HL-60/S4 (cell line): ENCODE measurements at regions not wholly inside any gene's neighbourhood (a gene's known extent, or its start where the extent isn't known, plus 50 kb on each side); places are given as distances from the start of the nearest gene placed in this dataset.

ENCODE experiments used
- in situ Hi-C: fragments of 300-500 bp; cut with MboI; formaldehyde crosslinking; loops from 2 replicates; pipeline ENCODE4 v1.14.3; 2022; ENCODE audit warnings: low sequenced_read_pairs

DNA sequence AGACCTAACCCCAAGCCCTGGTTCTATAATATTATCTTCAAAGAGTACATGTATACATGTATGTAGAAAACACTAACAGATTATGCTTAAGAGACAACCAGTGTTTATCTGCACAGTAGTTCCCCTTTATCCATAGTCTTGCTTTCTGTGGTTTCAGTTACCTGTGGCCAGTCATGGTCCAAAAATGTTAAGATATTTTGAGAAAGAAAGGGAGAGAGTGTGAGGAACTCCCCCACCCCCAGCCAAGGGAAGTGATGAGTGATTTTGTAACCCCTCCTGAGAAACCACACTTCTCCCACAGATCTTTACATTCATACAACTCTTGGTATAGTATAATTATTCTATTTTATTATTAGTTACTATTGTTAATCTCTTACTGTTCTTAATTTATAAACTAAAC is 77.3 kb upstream of the CNTN1 start:
- in situ Hi-C loops = no loop called here

- in situ Hi-C loops = no loop called here
Observed at GRCh38 chr12:40615590-40615989, 76.6 kb upstream of the CNTN1 start.

GRCh38 chr12:40616383-40616915 is 75.8 kb upstream of the CNTN1 start:
- in situ Hi-C loops = no loop called here

DNA sequence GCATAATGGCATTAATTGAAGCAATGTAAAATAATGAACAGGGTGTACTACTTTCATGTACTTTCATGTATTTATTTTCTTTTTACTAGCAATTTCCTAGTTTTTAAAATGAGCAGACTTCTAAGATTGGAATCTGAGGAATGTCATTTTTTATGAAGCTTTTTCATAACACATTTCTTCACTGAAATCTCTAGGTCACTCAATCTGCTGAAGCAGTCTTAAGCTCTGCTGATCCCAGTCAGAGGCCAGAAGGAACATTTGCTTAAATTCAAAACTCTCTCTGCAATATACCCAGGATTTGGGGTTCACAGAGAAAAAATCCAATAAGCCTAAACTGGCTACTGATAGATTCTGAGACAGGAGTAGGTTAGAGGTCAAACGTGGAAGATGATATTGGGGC is 73.6 kb upstream of the CNTN1 start:
- in situ Hi-C loops = no loop called here

GRCh38 chr12:40620564-40621019 is 71.6 kb upstream of the CNTN1 start:
- in situ Hi-C loops = no loop called here

DNA sequence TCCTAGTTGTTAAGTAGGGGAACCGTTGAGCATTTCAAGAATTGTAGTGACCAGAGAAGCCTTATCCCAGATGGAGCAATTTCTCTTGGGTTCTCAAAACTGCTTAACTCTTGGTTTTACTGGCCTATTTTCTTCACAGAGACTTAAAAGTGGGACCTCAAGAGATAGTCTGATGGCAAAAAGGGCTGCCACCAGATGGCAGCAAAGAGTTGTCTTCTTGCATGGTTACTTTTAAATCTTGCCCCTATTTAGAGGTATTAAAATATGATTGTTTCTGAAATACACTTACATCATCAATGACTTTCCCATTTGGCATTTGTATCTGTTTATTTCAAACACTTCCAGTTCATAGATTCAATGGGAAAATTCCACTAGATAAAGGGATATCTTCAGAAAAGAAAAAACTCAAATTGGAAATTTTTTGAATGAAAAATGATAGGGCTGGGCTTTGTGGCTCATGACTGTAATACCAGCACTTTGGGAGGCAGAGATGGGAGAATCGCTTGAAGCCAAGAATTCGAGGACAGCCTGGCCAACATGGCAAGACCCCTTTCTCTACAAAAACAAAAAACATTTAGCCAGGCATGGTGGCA is 69.9 kb upstream of the CNTN1 start:
- in situ Hi-C loops = no loop called here

GRCh38 chr12:40632171-40632570 is 60.1 kb upstream of the CNTN1 start:
- in situ Hi-C loops = no loop called here

- in situ Hi-C loops = no loop called here
Observed at GRCh38 chr12:40632933-40633332, 59.3 kb upstream of the CNTN1 start.

DNA sequence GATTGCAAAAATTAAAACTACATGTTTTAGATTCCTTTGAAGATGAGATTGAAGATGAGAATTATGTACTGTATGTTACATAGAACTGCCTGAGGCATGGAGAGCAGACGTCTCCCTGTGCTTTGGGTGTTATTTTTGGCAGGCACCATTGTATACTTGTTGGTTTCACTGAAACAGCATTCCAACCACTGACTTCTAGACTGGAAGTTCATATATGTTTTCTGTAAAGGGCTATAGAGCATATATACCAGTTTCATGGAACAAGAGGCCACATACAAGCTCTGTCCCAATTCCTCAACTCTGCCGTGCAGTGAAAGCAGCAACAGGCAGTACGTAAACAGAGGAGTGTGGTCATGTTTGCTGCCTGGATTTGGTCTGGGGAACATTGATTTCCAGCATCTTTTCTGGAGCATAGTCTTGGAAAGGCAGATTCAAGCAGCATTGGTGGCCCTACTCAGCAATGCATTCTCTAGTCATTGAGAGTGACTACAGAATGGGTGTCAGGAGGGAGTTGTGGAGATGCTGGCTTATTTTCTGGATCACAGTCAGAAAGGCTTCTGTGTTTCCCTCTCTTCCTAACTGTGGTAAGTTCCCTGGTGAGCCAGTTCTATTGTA is 57.6 kb upstream of the CNTN1 start:
- in situ Hi-C loops = no loop called here

DNA sequence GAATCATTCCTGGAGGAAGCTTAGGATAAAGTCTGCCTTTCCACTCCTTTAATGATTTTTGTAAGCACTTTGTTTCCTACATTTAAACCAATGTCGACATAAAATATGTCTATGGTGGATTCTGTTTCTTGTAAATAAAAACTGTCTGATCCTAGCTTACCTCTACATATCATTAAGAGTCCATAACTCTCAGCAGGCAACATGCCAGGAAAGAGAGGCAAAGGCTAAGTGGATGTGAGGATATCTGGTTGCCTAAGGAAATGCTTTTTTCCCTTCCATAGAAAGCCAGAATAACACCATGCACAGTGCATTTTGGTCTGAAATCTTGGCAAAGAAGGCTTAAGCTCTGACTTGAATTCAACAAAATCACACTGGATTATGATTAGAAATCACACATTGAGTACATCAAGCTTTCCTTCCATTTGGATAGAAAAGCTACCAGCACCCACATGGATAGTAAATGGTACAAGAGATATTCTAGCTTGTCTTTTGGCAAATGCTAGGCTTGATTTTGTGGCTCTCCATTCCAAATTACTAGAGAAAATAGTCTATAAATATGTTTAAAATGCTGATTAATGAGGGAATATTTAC is 57.0 kb upstream of the CNTN1 start:
- in situ Hi-C loops = no loop called here
